ENCODE measurements at regions not wholly inside any gene's neighbourhood (a gene's known extent, or its start where the extent isn't known, plus 50 kb on each side); places are given as distances from the start of the nearest gene placed in this dataset.

GRCh38 chr6:169943241-169944060 lies 192.0 kb downstream of the ERMARD start:
- WGBS (ENCODE audit: insufficient coverage, insufficient read length), result no CpG with 5 or more reads among the region's 7 CpGs
- H3K9me3 ChIP-seq (ENCODE audit: control insufficient read depth, insufficient read depth, low read length), result no peaks in the 10 kb centered on the region
- H3K4me1 ChIP-seq (ENCODE audit: control insufficient read depth, insufficient read depth, low read length), result no peaks in the 10 kb centered on the region
- H3K4me3 ChIP-seq (ENCODE audit: low read length), result no peak overlapping the region
- H3K27me3 ChIP-seq (ENCODE audit: control insufficient read depth, insufficient read depth, low read length), result no peaks in the 10 kb centered on the region; the same call in 1 of the 2 replicates
- H3K27ac ChIP-seq (ENCODE audit: low read length), result no peak overlapping the region
- no peaks in the 10 kb centered on the region for H3K36me3 ChIP-seq (ENCODE audit: control insufficient read depth, insufficient read depth, low read length)
- DNase-seq (ENCODE audit: low read depth, low spot score), result no peak

- no peaks in the 10 kb centered on the region for H3K4me1 ChIP-seq (ENCODE audit: control insufficient read depth, insufficient read depth, low read length)
- DNase-seq (ENCODE audit: low read depth, low spot score), result no peak
- H3K27me3 ChIP-seq (ENCODE audit: control insufficient read depth, insufficient read depth, low read length), result no peaks in the 10 kb centered on the region; the same call in 1 of the 2 replicates
- H3K9me3 ChIP-seq (ENCODE audit: control insufficient read depth, insufficient read depth, low read length), result no peaks in the 10 kb centered on the region
- H3K36me3 ChIP-seq (ENCODE audit: control insufficient read depth, insufficient read depth, low read length), result no peaks in the 10 kb centered on the region
- no peak overlapping the region for H3K27ac ChIP-seq (ENCODE audit: low read length)
- no peak overlapping the region for H3K4me3 ChIP-seq (ENCODE audit: low read length)
Measured at GRCh38 chr6:169942173-169942572, 190.8 kb downstream of the ERMARD start.

GRCh38 chr6:169940481-169941271 lies 189.3 kb downstream of the ERMARD start:
- Histone ChIP-seq H3K27me3 (ENCODE audit: control insufficient read depth, insufficient read depth, low read length) (no peaks in the 10 kb centered on the region; the same call in 1 of the 2 replicates), H3K9me3 (ENCODE audit: control insufficient read depth, insufficient read depth, low read length) (no peaks in the 10 kb centered on the region), H3K36me3 (ENCODE audit: control insufficient read depth, insufficient read depth, low read length) (no peaks in the 10 kb centered on the region), H3K4me3 (ENCODE audit: low read length) (no peak overlapping the region), H3K27ac (ENCODE audit: low read length) (no peak overlapping the region), H3K4me1 (ENCODE audit: control insufficient read depth, insufficient read depth, low read length) (no peaks in the 10 kb centered on the region)
- DNase-seq (ENCODE audit: low read depth, low spot score), result no peak
- WGBS (ENCODE audit: insufficient coverage, insufficient read length), result no CpG with 5 or more reads among the region's 26 CpGs

GRCh38 chr6:169939554-169940164 lies 188.2 kb downstream of the ERMARD start:
- Histone ChIP-seq H3K27ac (ENCODE audit: low read length) (no peak overlapping the region), H3K4me1 (ENCODE audit: control insufficient read depth, insufficient read depth, low read length) (no peaks in the 10 kb centered on the region), H3K9me3 (ENCODE audit: control insufficient read depth, insufficient read depth, low read length) (no peaks in the 10 kb centered on the region), H3K4me3 (ENCODE audit: low read length) (no peak overlapping the region), H3K36me3 (ENCODE audit: control insufficient read depth, insufficient read depth, low read length) (no peaks in the 10 kb centered on the region), H3K27me3 (ENCODE audit: control insufficient read depth, insufficient read depth, low read length) (no peaks in the 10 kb centered on the region; the same call in 1 of the 2 replicates)
- WGBS (ENCODE audit: insufficient coverage, insufficient read length), result no CpG with 5 or more reads among the region's 32 CpGs
- no peak for DNase-seq (ENCODE audit: low read depth, low spot score)

- Histone ChIP-seq H3K27me3 (ENCODE audit: control insufficient read depth, insufficient read depth, low read length) (no peaks in the 10 kb centered on the region; the same call in 1 of the 2 replicates), H3K27ac (ENCODE audit: low read length) (no peak overlapping the region), H3K4me1 (ENCODE audit: control insufficient read depth, insufficient read depth, low read length) (peaks cover 1% of the 10 kb centered on the region; the same call in 1 of the 2 replicates), H3K4me3 (ENCODE audit: low read length) (no peak overlapping the region), H3K9me3 (ENCODE audit: control insufficient read depth, insufficient read depth, low read length) (no peaks in the 10 kb centered on the region), H3K36me3 (ENCODE audit: control insufficient read depth, insufficient read depth, low read length) (no peaks in the 10 kb centered on the region)
- WGBS (ENCODE audit: insufficient coverage, insufficient read length), result no CpG with 5 or more reads among the region's 15 CpGs
- DNase-seq (ENCODE audit: low read depth, low spot score), result no peak
Measured at GRCh38 chr6:169938731-169939130, 187.3 kb downstream of the ERMARD start.

- H3K4me3 ChIP-seq (ENCODE audit: low read length), result no peak overlapping the region
- no peak overlapping the region for H3K27ac ChIP-seq (ENCODE audit: low read length)
- H3K9me3 ChIP-seq (ENCODE audit: control insufficient read depth, insufficient read depth, low read length), result no peaks in the 10 kb centered on the region
- H3K4me1 ChIP-seq (ENCODE audit: control insufficient read depth, insufficient read depth, low read length), result peaks cover 2% of the 10 kb centered on the region
- no peaks in the 10 kb centered on the region for H3K36me3 ChIP-seq (ENCODE audit: control insufficient read depth, insufficient read depth, low read length)
- no CpG with 5 or more reads among the region's 14 CpGs for WGBS (ENCODE audit: insufficient coverage, insufficient read length)
- H3K27me3 ChIP-seq (ENCODE audit: control insufficient read depth, insufficient read depth, low read length), result no peaks in the 10 kb centered on the region; the same call in 1 of the 2 replicates
- DNase-seq (ENCODE audit: low read depth, low spot score), result no peak
Measured at GRCh38 chr6:169938262-169938701, 186.9 kb downstream of the ERMARD start.

- H3K27ac ChIP-seq (ENCODE audit: low read length), result no peak overlapping the region
- no peaks in the 10 kb centered on the region for H3K36me3 ChIP-seq (ENCODE audit: control insufficient read depth, insufficient read depth, low read length)
- H3K9me3 ChIP-seq (ENCODE audit: control insufficient read depth, insufficient read depth, low read length), result no peaks in the 10 kb centered on the region
- no CpG with 5 or more reads among the region's 23 CpGs for WGBS (ENCODE audit: insufficient coverage, insufficient read length)
- H3K4me1 ChIP-seq (ENCODE audit: control insufficient read depth, insufficient read depth, low read length), result peaks cover 4% of the 10 kb centered on the region
- H3K27me3 ChIP-seq (ENCODE audit: control insufficient read depth, insufficient read depth, low read length), result no peaks in the 10 kb centered on the region; the same call in 1 of the 2 replicates
- no peak overlapping the region for H3K4me3 ChIP-seq (ENCODE audit: low read length)
- DNase-seq (ENCODE audit: low read depth, low spot score), result no peak
Measured at GRCh38 chr6:169937389-169938261, 186.2 kb downstream of the ERMARD start.

- H3K27ac ChIP-seq (ENCODE audit: low read length), result no peak overlapping the region
- no peaks in the 10 kb centered on the region; the same call in 1 of the 2 replicates for H3K27me3 ChIP-seq (ENCODE audit: control insufficient read depth, insufficient read depth, low read length)
- peaks cover 6% of the 10 kb centered on the region for H3K4me1 ChIP-seq (ENCODE audit: control insufficient read depth, insufficient read depth, low read length)
- H3K36me3 ChIP-seq (ENCODE audit: control insufficient read depth, insufficient read depth, low read length), result no peaks in the 10 kb centered on the region
- H3K9me3 ChIP-seq (ENCODE audit: control insufficient read depth, insufficient read depth, low read length), result no peaks in the 10 kb centered on the region
- no CpG with 5 or more reads among the region's 34 CpGs for WGBS (ENCODE audit: insufficient coverage, insufficient read length)
- no peak overlapping the region for H3K4me3 ChIP-seq (ENCODE audit: low read length)
- no peak for DNase-seq (ENCODE audit: low read depth, low spot score)
Measured at GRCh38 chr6:169936355-169936975, 185.0 kb downstream of the ERMARD start.

- WGBS (ENCODE audit: insufficient coverage, insufficient read length), result no CpG with 5 or more reads among the region's 8 CpGs
- DNase-seq (ENCODE audit: low read depth, low spot score), result no peak
- H3K27ac ChIP-seq (ENCODE audit: low read length), result no peak overlapping the region
- H3K4me1 ChIP-seq (ENCODE audit: control insufficient read depth, insufficient read depth, low read length), result peaks cover 6% of the 10 kb centered on the region
- no peak overlapping the region for H3K4me3 ChIP-seq (ENCODE audit: low read length)
- H3K36me3 ChIP-seq (ENCODE audit: control insufficient read depth, insufficient read depth, low read length), result no peaks in the 10 kb centered on the region
- H3K9me3 ChIP-seq (ENCODE audit: control insufficient read depth, insufficient read depth, low read length), result no peaks in the 10 kb centered on the region
- H3K27me3 ChIP-seq (ENCODE audit: control insufficient read depth, insufficient read depth, low read length), result no peaks in the 10 kb centered on the region; the same call in 1 of the 2 replicates
Measured at GRCh38 chr6:169935861-169936260, 184.4 kb downstream of the ERMARD start.
